DOHH2 (cell line): ENCODE measurements at regions not wholly inside any gene's neighbourhood (a gene's known extent, or its start where the extent isn't known, plus 50 kb on each side); places are given as distances from the start of the nearest gene placed in this dataset.

Experiments used
- H3F3A ChIP-seq: fragments of 200-600 bp; sonication (generic), shearing (Covaris generic); 2 replicates; pipeline ENCODE4 v1.6.0; 2016; ENCODE audit warnings: antibody characterized with exemption, mild to moderate bottlenecking; ENCODE audit not compliant: control insufficient read depth, insufficient read depth
- H3K27ac ChIP-seq: fragments of 200-600 bp; sonication (generic); 2 replicates; pipeline ENCODE4 v1.5.1; 2014; ENCODE audit warnings: low read depth, mild to moderate bottlenecking, low read length, moderate library complexity
- H3K27me3 ChIP-seq: fragments of 200-600 bp; sonication (generic); 2 replicates; pipeline ENCODE4 v1.6.1; 2014; ENCODE audit warnings: mild to moderate bottlenecking, low read length, mixed read lengths; ENCODE audit not compliant: control insufficient read depth
- H3K36me3 ChIP-seq: fragments of 200-600 bp; sonication (generic); 2 replicates; pipeline ENCODE4 v1.6.1; 2014; ENCODE audit warnings: mild to moderate bottlenecking, low read length, moderate library complexity, mixed read lengths; ENCODE audit not compliant: control insufficient read depth
- H3K4me1 ChIP-seq: fragments of 200-600 bp; sonication (generic); 2 replicates; pipeline ENCODE4 v1.6.1; 2014; ENCODE audit warnings: mild to moderate bottlenecking, low read length, mixed read lengths; ENCODE audit not compliant: control insufficient read depth
- H3K4me2 ChIP-seq: fragments of 200-600 bp; sonication (generic); 2 replicates; pipeline ENCODE4 v1.6.0; 2014; ENCODE audit warnings: mild to moderate bottlenecking, low read length, moderate library complexity
- H3K4me3 ChIP-seq: fragments of 200-600 bp; sonication (generic); 2 replicates; pipeline ENCODE4 v1.5.1; 2014; ENCODE audit warnings: mild to moderate bottlenecking, low read length, mixed read lengths
- H3K79me2 ChIP-seq: fragments of 200-600 bp; sonication (generic); 2 replicates; pipeline ENCODE4 v1.6.1; 2014; ENCODE audit warnings: mild to moderate bottlenecking, low read length, mixed read lengths; ENCODE audit not compliant: control insufficient read depth
- H3K9me2 ChIP-seq: fragments of 200-600 bp; sonication (generic); replicated peaks from 2 replicates; pipeline ENCODE4 v1.6.1; 2014; ENCODE audit warnings: mild to moderate bottlenecking, low read length, mixed read lengths; ENCODE audit not compliant: control insufficient read depth
- H3K9me3 ChIP-seq: fragments of 200-600 bp; sonication (generic); 2 replicates; pipeline ENCODE4 v1.6.1; 2014; ENCODE audit warnings: antibody characterized with exemption, low read length, mixed read lengths; ENCODE audit not compliant: control insufficient read depth, insufficient read depth
- H4K20me1 ChIP-seq: fragments of 200-600 bp; sonication (generic); 2 replicates; pipeline ENCODE4 v1.6.0; 2014; ENCODE audit warnings: low read depth, mild to moderate bottlenecking, antibody characterized with exemption, low read length, moderate library complexity; ENCODE audit not compliant: control insufficient read depth, insufficient read depth
- EZH2phosphoT487 ChIP-seq: fragments of 200-600 bp; sonication (generic); IDR thresholded peaks from 2 replicates; pipeline ENCODE4 v1.6.1; 2017; ENCODE audit warnings: borderline replicate concordance, mild to moderate bottlenecking, antibody characterized with exemption, low read length, moderate library complexity, mixed read lengths
- TF ChIP-seq, protein P1 (sequence below): fragments of 200-600 bp; sonication (generic); IDR thresholded peaks from one replicate; pipeline ENCODE4 v1.5.1; 2014; ENCODE audit warnings: antibody characterized with exemption, mild to moderate bottlenecking, low read depth, low read length; ENCODE audit not compliant: poor library complexity, severe bottlenecking

DNA sequence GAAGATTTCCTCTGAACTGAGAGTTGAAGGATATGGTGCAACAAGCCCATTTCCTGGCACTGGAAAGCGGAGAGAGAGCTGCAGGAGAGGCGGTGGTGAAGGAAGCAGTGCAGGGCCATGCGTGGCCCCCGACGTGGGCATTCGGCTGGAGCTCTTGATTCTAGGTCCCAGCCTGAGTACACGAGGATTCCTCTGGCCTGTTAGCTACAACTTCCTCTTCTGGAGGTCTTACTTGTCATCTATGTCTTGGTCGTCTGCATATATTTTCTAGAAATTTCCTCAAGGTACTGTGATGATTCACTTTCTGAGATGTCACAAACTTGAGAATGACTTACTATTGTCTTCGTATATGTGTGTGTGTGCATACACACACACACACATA lies 59.2 kb upstream of the JAZF1 start:
- H3K79me2 ChIP-seq, result no peaks in the 10 kb centered on the region
- no peak overlapping the region for H3K4me2 ChIP-seq
- no peaks in the 10 kb centered on the region for H3K9me3 ChIP-seq
- H4K20me1 ChIP-seq, result no peaks in the 10 kb centered on the region
- TF ChIP-seq EZH2phosphoT487, result no peak
- TF ChIP-seq, protein P1, sequence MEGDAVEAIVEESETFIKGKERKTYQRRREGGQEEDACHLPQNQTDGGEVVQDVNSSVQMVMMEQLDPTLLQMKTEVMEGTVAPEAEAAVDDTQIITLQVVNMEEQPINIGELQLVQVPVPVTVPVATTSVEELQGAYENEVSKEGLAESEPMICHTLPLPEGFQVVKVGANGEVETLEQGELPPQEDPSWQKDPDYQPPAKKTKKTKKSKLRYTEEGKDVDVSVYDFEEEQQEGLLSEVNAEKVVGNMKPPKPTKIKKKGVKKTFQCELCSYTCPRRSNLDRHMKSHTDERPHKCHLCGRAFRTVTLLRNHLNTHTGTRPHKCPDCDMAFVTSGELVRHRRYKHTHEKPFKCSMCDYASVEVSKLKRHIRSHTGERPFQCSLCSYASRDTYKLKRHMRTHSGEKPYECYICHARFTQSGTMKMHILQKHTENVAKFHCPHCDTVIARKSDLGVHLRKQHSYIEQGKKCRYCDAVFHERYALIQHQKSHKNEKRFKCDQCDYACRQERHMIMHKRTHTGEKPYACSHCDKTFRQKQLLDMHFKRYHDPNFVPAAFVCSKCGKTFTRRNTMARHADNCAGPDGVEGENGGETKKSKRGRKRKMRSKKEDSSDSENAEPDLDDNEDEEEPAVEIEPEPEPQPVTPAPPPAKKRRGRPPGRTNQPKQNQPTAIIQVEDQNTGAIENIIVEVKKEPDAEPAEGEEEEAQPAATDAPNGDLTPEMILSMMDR, result no peak
- no peaks in the 10 kb centered on the region for H3K27me3 ChIP-seq
- no peak overlapping the region for H3K4me3 ChIP-seq
- H3K36me3 ChIP-seq, result no peaks in the 10 kb centered on the region
- H3K4me1 ChIP-seq, result no peaks in the 10 kb centered on the region
- no peaks in the 10 kb centered on the region for H3F3A ChIP-seq
- no peak overlapping the region for H3K27ac ChIP-seq
- no peaks in the 10 kb centered on the region for H3K9me2 ChIP-seq

DNA sequence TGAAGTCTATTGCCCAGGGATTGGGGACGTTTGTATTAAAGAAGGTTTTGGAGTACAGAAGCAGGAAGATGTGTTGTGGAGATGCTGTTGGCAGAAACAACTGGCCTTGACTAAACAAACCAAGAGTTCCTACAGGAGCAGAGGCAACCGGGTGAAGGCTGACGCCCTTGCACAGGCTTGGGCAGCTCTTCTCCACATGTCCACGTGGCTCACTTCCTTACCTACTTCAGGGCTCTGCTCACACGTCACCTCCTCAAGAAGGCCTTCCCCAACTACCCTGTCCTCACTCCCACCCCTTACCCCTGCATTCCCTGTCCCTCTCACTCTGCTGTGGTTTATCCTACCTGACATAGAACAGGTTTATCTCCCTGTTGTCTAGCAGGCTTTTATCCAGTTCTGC lies 59.9 kb upstream of the JAZF1 start:
- H3K36me3 ChIP-seq, result no peaks in the 10 kb centered on the region
- H3K4me3 ChIP-seq, result no peak overlapping the region
- TF ChIP-seq, protein P1, result no peak
- TF ChIP-seq EZH2phosphoT487, result no peak
- no peak overlapping the region for H3K4me2 ChIP-seq
- no peaks in the 10 kb centered on the region for H3K9me2 ChIP-seq
- H3K27ac ChIP-seq, result no peak overlapping the region
- H3F3A ChIP-seq, result no peaks in the 10 kb centered on the region
- H4K20me1 ChIP-seq, result no peaks in the 10 kb centered on the region
- no peaks in the 10 kb centered on the region for H3K27me3 ChIP-seq
- H3K79me2 ChIP-seq, result no peaks in the 10 kb centered on the region
- no peaks in the 10 kb centered on the region for H3K4me1 ChIP-seq
- H3K9me3 ChIP-seq, result no peaks in the 10 kb centered on the region

DNA sequence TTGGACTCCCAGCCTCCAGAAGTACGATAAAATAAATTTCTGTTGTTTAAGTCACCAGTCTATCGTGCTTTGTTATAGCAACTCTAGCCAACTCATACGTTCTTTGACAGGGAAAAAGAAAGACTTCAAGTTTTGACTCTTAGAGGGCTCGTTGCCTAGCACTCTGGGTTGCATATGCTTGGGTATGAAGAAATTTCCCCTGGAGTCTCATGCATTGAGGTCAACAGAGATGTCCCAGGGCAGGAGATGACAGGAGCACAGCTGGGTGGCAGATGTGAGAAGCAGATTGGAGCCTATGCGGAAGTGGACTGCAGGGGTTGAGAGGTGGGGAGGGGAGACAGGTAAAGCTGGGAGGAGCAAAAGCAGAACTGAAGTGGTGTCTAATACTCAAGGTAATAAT lies 63.3 kb upstream of the JAZF1 start:
- no peaks in the 10 kb centered on the region; the same call in 1 of the 2 replicates for H3K9me3 ChIP-seq
- H3F3A ChIP-seq, result no peaks in the 10 kb centered on the region
- no peaks in the 10 kb centered on the region for H3K27me3 ChIP-seq
- no peaks in the 10 kb centered on the region for H3K4me1 ChIP-seq
- no peak overlapping the region for H3K4me3 ChIP-seq
- TF ChIP-seq, protein P1, result no peak
- TF ChIP-seq EZH2phosphoT487, result no peak
- no peak overlapping the region for H3K4me2 ChIP-seq
- no peak overlapping the region for H3K27ac ChIP-seq
- no peaks in the 10 kb centered on the region for H3K36me3 ChIP-seq
- no peaks in the 10 kb centered on the region for H3K9me2 ChIP-seq
- no peaks in the 10 kb centered on the region for H4K20me1 ChIP-seq
- no peaks in the 10 kb centered on the region for H3K79me2 ChIP-seq

DNA sequence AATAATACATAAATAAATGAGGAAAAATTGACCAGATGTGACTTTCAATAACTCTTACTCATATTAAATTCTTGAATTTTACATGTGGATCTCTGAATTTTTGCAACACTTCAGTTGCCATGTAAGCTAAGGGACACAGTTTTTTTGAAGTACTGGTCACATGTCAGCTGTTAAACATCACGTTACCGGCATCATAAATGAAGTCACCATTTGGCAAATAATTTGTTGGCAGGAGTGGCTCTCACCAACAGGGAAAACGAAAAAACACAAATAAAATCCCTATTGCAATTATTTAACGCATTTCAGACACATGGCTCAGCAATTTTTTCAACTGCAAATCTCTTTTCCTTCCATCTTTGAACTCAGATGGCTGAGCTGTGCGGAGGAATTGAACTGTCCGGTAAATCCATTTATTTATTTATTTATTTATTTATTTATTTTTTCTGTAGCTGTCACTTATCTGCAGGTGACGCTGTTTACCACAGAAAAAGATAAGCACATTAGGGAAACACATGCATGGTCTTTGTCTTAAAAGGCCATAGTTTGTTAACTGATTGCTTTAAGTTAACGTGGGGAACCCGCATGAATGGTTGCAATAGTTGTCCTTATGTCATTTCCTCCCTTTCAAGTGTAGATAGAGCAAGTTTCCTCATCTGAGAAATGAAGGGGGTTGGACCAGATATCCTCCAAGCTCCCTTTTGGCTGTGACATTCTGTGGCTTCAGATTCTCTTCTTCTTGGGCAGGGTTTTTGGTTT lies 64.7 kb upstream of the JAZF1 start:
- H4K20me1 ChIP-seq, result no peaks in the 10 kb centered on the region
- H3K79me2 ChIP-seq, result no peaks in the 10 kb centered on the region
- no peaks in the 10 kb centered on the region for H3K36me3 ChIP-seq
- no peak overlapping the region for H3K27ac ChIP-seq
- no peaks in the 10 kb centered on the region for H3K4me1 ChIP-seq
- TF ChIP-seq, protein P1, result no peak
- TF ChIP-seq EZH2phosphoT487, result no peak
- H3K27me3 ChIP-seq, result no peaks in the 10 kb centered on the region
- H3K9me2 ChIP-seq, result no peaks in the 10 kb centered on the region
- no peaks in the 10 kb centered on the region; the same call in 1 of the 2 replicates for H3K9me3 ChIP-seq
- H3F3A ChIP-seq, result no peaks in the 10 kb centered on the region
- no peak overlapping the region for H3K4me3 ChIP-seq
- H3K4me2 ChIP-seq, result no peak overlapping the region
